Erythroblast (primary cell): ENCODE measurements at regions not wholly inside any gene's neighbourhood (a gene's known extent, or its start where the extent isn't known, plus 50 kb on each side); places are given as distances from the start of the nearest gene placed in this dataset.

Source experiments
- GATA1 ChIP-seq: IDR thresholded peaks from 2 replicates; pipeline ENCODE4 v1.6.1; 2011; ENCODE audit warnings: low read depth, mild to moderate bottlenecking, control low read depth, low read length, moderate library complexity
- POLR2A ChIP-seq: IDR thresholded peaks from 2 replicates; pipeline ENCODE4 v1.6.1; 2011; ENCODE audit warnings: mild to moderate bottlenecking, low read length

- no peak for TF ChIP-seq POLR2A
- TF ChIP-seq GATA1 = no peak
Observed at GRCh38 chr2:11896386-11896785, 150.0 kb downstream of the LPIN1 start.
